ENCODE measurements at regions not wholly inside any gene's neighbourhood (a gene's known extent, or its start where the extent isn't known, plus 50 kb on each side); places are given as distances from the start of the nearest gene placed in this dataset.
A peak's percentile ranks its signal among the peaks of the same experiment; 100 is the strongest.

- Histone ChIP-seq H3K27me3 (ENCODE audit: control insufficient read depth in 3 of 3, insufficient read depth in 3 of 3, low read length in 3 of 3) (peaks cover 0 to 2% (median 0%) of the 10 kb centered on the region in 3 donors), H3K27ac (ENCODE audit: low read depth in 1 of 3, low read length in 2 of 3) (peak overlapping the region in 1 of 3 donors; percentile 13), H3K4me3 (ENCODE audit: low read depth in 1 of 3, low read length in 3 of 3) (no peak overlapping the region), H3K9me3 (ENCODE audit: control insufficient read depth in 2 of 2, insufficient read depth in 1 of 2, low read depth in 1 of 2, low read length in 1 of 2) (no peaks in the 10 kb centered on the region), H3K36me3 (ENCODE audit: control insufficient read depth in 3 of 3, insufficient read depth in 2 of 3, low read depth in 1 of 3, low read length in 3 of 3) (no peaks in the 10 kb centered on the region), H3K4me1 (ENCODE audit: control insufficient read depth in 3 of 3, insufficient read depth in 2 of 3, low read depth in 1 of 3, low read length in 2 of 3) (peaks cover 0 to 8% (median 5%) of the 10 kb centered on the region in 3 donors)
- 16 to 57% (median 31%) methylated on average over 2 of the region's 2 CpGs for WGBS, 3 donors
- DNase-seq (peak; percentile 47 to 65), FAIRE-seq (no peak)
Measured at GRCh38 chr10:78634389-78634815, 434.4 kb upstream of the ZMIZ1 start.

- Histone ChIP-seq H3K4me3 (ENCODE audit: low read depth in 1 of 3, low read length in 3 of 3) (no peak overlapping the region), H3K27me3 (ENCODE audit: control insufficient read depth in 3 of 3, insufficient read depth in 3 of 3, low read length in 3 of 3) (peaks cover 0 to 2% (median 0%) of the 10 kb centered on the region in 3 donors), H3K27ac (ENCODE audit: low read depth in 1 of 3, low read length in 2 of 3) (peak overlapping the region in 1 of 3 donors; percentile 13), H3K9me3 (ENCODE audit: control insufficient read depth in 2 of 2, insufficient read depth in 1 of 2, low read depth in 1 of 2, low read length in 1 of 2) (no peaks in the 10 kb centered on the region), H3K4me1 (ENCODE audit: control insufficient read depth in 3 of 3, insufficient read depth in 2 of 3, low read depth in 1 of 3, low read length in 2 of 3) (peaks cover 0 to 8% (median 5%) of the 10 kb centered on the region in 3 donors), H3K36me3 (ENCODE audit: control insufficient read depth in 3 of 3, insufficient read depth in 2 of 3, low read depth in 1 of 3, low read length in 3 of 3) (no peaks in the 10 kb centered on the region)
- peak; percentile 19 to 56 for DNase-seq
- 5 to 36% (median 15%) methylated on average over 2 of the region's 2 CpGs for WGBS, 3 donors
- no peak for FAIRE-seq
Measured at GRCh38 chr10:78634835-78635234, 433.9 kb upstream of the ZMIZ1 start.

- DNase-seq: no peak
- Histone ChIP-seq H3K27me3 (ENCODE audit: control insufficient read depth in 3 of 3, insufficient read depth in 3 of 3, low read length in 3 of 3) (peaks cover 0 to 2% (median 0%) of the 10 kb centered on the region in 3 donors), H3K4me3 (ENCODE audit: low read depth in 1 of 3, low read length in 3 of 3) (no peak overlapping the region), H3K36me3 (ENCODE audit: control insufficient read depth in 3 of 3, insufficient read depth in 2 of 3, low read depth in 1 of 3, low read length in 3 of 3) (no peaks in the 10 kb centered on the region), H3K27ac (ENCODE audit: low read depth in 1 of 3, low read length in 2 of 3) (no peak overlapping the region), H3K4me1 (ENCODE audit: control insufficient read depth in 3 of 3, insufficient read depth in 2 of 3, low read depth in 1 of 3, low read length in 2 of 3) (peaks cover 0 to under 1% (median under 1%) of the 10 kb centered on the region in 3 donors), H3K9me3 (ENCODE audit: control insufficient read depth in 2 of 2, insufficient read depth in 1 of 2, low read depth in 1 of 2, low read length in 1 of 2) (peaks cover 0 to 5% of the 10 kb centered on the region in 2 donors)
- no peak for FAIRE-seq
- WGBS, 3 donors: 86 to 95% (median 91%) methylated on average over 2 of the region's 2 CpGs
Measured at GRCh38 chr10:78639629-78640028, 429.1 kb upstream of the ZMIZ1 start.

GRCh38 chr10:78640796-78641636 lies 427.8 kb upstream of the ZMIZ1 start:
- no peak for FAIRE-seq
- no peaks in the 10 kb centered on the region for H3K36me3 ChIP-seq (ENCODE audit: control insufficient read depth in 3 of 3, insufficient read depth in 2 of 3, low read depth in 1 of 3, low read length in 3 of 3)

GRCh38 chr10:78641693-78642092 lies 427.1 kb upstream of the ZMIZ1 start:
- WGBS, 3 donors: 75 to 85% (median 77%) methylated on average over 5 of the region's 5 CpGs

More at GRCh38 chr10:78640796-78641636, 427.8 kb upstream of the ZMIZ1 start:
- no peak for DNase-seq
- no peaks in the 10 kb centered on the region for H3K27me3 ChIP-seq (ENCODE audit: control insufficient read depth in 3 of 3, insufficient read depth in 3 of 3, low read length in 3 of 3)
- peaks cover 0 to 4% (median 0%) of the 10 kb centered on the region in 3 donors for H3K4me1 ChIP-seq (ENCODE audit: control insufficient read depth in 3 of 3, insufficient read depth in 2 of 3, low read depth in 1 of 3, low read length in 2 of 3)
- WGBS, 3 donors: 88 to 92% (median 89%) methylated on average over 4 of the region's 4 CpGs
- no peak overlapping the region for H3K4me3 ChIP-seq (ENCODE audit: low read depth in 1 of 3, low read length in 3 of 3)
- no peak overlapping the region for H3K27ac ChIP-seq (ENCODE audit: low read depth in 1 of 3, low read length in 2 of 3)
- H3K9me3 ChIP-seq (ENCODE audit: control insufficient read depth in 2 of 2, insufficient read depth in 1 of 2, low read depth in 1 of 2, low read length in 1 of 2): peaks cover 0 to 6% of the 10 kb centered on the region in 2 donors

GRCh38 chr10:78642269-78642816 lies 426.4 kb upstream of the ZMIZ1 start:
- H3K4me1 ChIP-seq (ENCODE audit: control insufficient read depth in 3 of 3, insufficient read depth in 2 of 3, low read depth in 1 of 3, low read length in 2 of 3): peaks cover 0 to 4% (median 0%) of the 10 kb centered on the region in 3 donors
- peaks cover 0 to 6% of the 10 kb centered on the region in 2 donors for H3K9me3 ChIP-seq (ENCODE audit: control insufficient read depth in 2 of 2, insufficient read depth in 1 of 2, low read depth in 1 of 2, low read length in 1 of 2)
- H3K4me3 ChIP-seq (ENCODE audit: low read depth in 1 of 3, low read length in 3 of 3): no peak overlapping the region
- H3K27me3 ChIP-seq (ENCODE audit: control insufficient read depth in 3 of 3, insufficient read depth in 3 of 3, low read length in 3 of 3): no peaks in the 10 kb centered on the region
- DNase-seq (no peak), FAIRE-seq (no peak)
- WGBS, 3 donors: 79 to 89% (median 86%) methylated on average over 4 of the region's 4 CpGs
- no peaks in the 10 kb centered on the region for H3K36me3 ChIP-seq (ENCODE audit: control insufficient read depth in 3 of 3, insufficient read depth in 2 of 3, low read depth in 1 of 3, low read length in 3 of 3)
- H3K27ac ChIP-seq (ENCODE audit: low read depth in 1 of 3, low read length in 2 of 3): no peak overlapping the region

More at GRCh38 chr10:78641693-78642092, 427.1 kb upstream of the ZMIZ1 start:
- Histone ChIP-seq H3K4me1 (ENCODE audit: control insufficient read depth in 3 of 3, insufficient read depth in 2 of 3, low read depth in 1 of 3, low read length in 2 of 3) (peaks cover 0 to 4% (median 0%) of the 10 kb centered on the region in 3 donors), H3K4me3 (ENCODE audit: low read depth in 1 of 3, low read length in 3 of 3) (no peak overlapping the region), H3K36me3 (ENCODE audit: control insufficient read depth in 3 of 3, insufficient read depth in 2 of 3, low read depth in 1 of 3, low read length in 3 of 3) (no peaks in the 10 kb centered on the region), H3K27me3 (ENCODE audit: control insufficient read depth in 3 of 3, insufficient read depth in 3 of 3, low read length in 3 of 3) (no peaks in the 10 kb centered on the region), H3K9me3 (ENCODE audit: control insufficient read depth in 2 of 2, insufficient read depth in 1 of 2, low read depth in 1 of 2, low read length in 1 of 2) (peaks cover 0 to 6% of the 10 kb centered on the region in 2 donors), H3K27ac (ENCODE audit: low read depth in 1 of 3, low read length in 2 of 3) (no peak overlapping the region)
- FAIRE-seq (no peak), DNase-seq (no peak)

- WGBS, 3 donors: 85 to 91% (median 91%) methylated on average over 4 of the region's 4 CpGs
- Histone ChIP-seq H3K27ac (ENCODE audit: low read depth in 1 of 3, low read length in 2 of 3) (no peak overlapping the region), H3K36me3 (ENCODE audit: control insufficient read depth in 3 of 3, insufficient read depth in 2 of 3, low read depth in 1 of 3, low read length in 3 of 3) (no peaks in the 10 kb centered on the region), H3K27me3 (ENCODE audit: control insufficient read depth in 3 of 3, insufficient read depth in 3 of 3, low read length in 3 of 3) (no peaks in the 10 kb centered on the region), H3K4me1 (ENCODE audit: control insufficient read depth in 3 of 3, insufficient read depth in 2 of 3, low read depth in 1 of 3, low read length in 2 of 3) (peaks cover 0 to 4% (median 0%) of the 10 kb centered on the region in 3 donors), H3K9me3 (ENCODE audit: control insufficient read depth in 2 of 2, insufficient read depth in 1 of 2, low read depth in 1 of 2, low read length in 1 of 2) (peaks cover 0 to 6% of the 10 kb centered on the region in 2 donors), H3K4me3 (ENCODE audit: low read depth in 1 of 3, low read length in 3 of 3) (no peak overlapping the region)
- DNase-seq: no peak
- FAIRE-seq: no peak
Measured at GRCh38 chr10:78643513-78643912, 425.3 kb upstream of the ZMIZ1 start.

- FAIRE-seq (no peak), DNase-seq (no peak)
- Histone ChIP-seq H3K36me3 (ENCODE audit: control insufficient read depth in 3 of 3, insufficient read depth in 2 of 3, low read depth in 1 of 3, low read length in 3 of 3) (no peaks in the 10 kb centered on the region), H3K9me3 (ENCODE audit: control insufficient read depth in 2 of 2, insufficient read depth in 1 of 2, low read depth in 1 of 2, low read length in 1 of 2) (peaks cover 0 to 6% of the 10 kb centered on the region in 2 donors), H3K4me1 (ENCODE audit: control insufficient read depth in 3 of 3, insufficient read depth in 2 of 3, low read depth in 1 of 3, low read length in 2 of 3) (peaks cover 0 to 4% (median 0%) of the 10 kb centered on the region in 3 donors), H3K4me3 (ENCODE audit: low read depth in 1 of 3, low read length in 3 of 3) (no peak overlapping the region), H3K27me3 (ENCODE audit: control insufficient read depth in 3 of 3, insufficient read depth in 3 of 3, low read length in 3 of 3) (no peaks in the 10 kb centered on the region), H3K27ac (ENCODE audit: low read depth in 1 of 3, low read length in 2 of 3) (no peak overlapping the region)
- WGBS, 3 donors: 77 to 97% (median 92%) methylated on average over 2 of the region's 2 CpGs
Measured at GRCh38 chr10:78644550-78644949, 424.2 kb upstream of the ZMIZ1 start.
